ENCODE measurements at regions not wholly inside any gene's neighbourhood (a gene's known extent, or its start where the extent isn't known, plus 50 kb on each side); places are given as distances from the start of the nearest gene placed in this dataset.

DNA sequence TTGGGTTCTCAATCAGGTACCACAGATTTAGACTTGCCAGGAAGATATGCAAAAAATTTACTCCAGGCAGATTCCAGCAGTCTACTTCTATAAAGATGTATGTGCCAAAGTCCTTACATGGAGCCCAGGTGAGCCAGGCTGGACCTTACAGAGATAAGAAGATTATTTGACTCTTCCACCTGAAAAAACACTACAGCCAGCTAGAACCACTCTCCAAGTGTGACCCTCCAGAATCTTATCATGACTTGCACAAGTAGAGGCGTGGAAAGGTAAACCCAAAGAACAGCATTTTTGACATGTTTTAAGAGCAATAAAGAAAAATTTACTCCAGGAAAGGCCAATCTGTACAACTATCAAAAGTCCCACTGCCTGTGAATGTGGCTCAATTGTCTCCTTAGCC is 146.8 kb upstream of the DPT start:
- no peak for DNase-seq

DNA sequence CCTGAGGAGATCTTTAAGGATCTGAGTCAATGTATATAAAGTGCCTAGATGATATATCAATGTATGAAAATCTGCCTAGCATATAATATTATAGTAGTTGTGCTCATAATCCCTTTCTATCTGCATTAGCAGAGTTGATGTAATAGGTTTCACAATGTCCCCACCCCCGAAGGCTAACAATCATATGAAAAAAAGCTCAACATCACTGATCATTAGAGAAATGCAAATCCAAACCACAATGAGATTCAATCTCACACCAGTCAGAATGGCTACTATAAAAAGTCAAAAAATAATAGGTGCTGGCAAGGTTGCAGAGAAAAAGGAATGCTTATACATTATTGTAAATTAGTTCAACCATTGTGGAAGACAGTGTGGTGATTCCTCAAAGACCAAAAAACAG is 147.8 kb upstream of the DPT start:
- DNase-seq: no peak

DNA sequence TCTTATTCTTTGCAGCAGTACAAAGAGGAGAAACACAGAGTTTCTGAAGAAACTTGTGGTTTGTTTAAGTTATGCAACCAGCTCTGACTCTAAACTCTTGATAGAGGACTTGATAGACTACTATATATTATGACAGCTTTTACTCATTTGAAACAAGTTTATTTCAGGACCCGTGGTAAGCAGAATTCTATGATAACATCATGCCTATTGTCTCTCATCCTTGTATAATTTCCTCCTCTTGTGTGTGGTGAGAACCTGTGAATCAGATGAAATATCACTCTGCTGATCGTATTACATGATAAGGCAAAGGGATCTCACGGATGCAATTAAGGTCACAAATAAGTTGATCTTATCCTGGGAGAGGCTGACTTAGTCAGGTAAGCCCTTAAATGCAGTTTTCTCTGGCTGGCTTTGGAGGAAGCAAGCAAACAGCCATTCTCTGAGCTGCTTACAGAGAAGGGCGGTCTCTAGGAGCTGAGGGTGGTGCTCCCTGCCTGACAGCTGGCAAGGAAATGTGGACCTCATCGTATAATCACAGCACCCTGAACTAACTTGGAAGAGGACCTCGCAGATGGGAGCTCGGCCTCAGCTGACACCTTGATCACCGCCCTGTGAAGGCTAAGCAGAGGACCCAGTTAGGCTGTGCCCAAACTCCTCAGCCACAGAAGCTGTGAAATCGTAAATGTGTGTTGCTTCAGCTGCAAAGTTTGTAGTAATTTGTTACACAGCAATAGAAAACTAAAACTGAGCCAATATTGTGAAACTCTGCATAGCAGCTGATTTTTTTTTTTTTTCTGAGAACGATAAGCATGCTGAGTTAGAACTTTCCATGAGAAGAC is 151.1 kb upstream of the DPT start:
- DNase-seq: no peak

- DNase-seq: no peak
Measured at GRCh38 chr1:168881656-168882260, 152.8 kb upstream of the DPT start.

- DNase-seq: no peak
Measured at GRCh38 chr1:168887381-168887780, 158.4 kb upstream of the DPT start.

- DNase-seq: no peak
Measured at GRCh38 chr1:168888418-168888817, 159.4 kb upstream of the DPT start.

- no peak for DNase-seq
Measured at GRCh38 chr1:168892931-168893330, 163.9 kb upstream of the DPT start.

- DNase-seq: no peak
Measured at GRCh38 chr1:168893359-168893801, 164.4 kb upstream of the DPT start.

GRCh38 chr1:168894397-168894903 is 165.4 kb upstream of the DPT start:
- DNase-seq: no peak

DNA sequence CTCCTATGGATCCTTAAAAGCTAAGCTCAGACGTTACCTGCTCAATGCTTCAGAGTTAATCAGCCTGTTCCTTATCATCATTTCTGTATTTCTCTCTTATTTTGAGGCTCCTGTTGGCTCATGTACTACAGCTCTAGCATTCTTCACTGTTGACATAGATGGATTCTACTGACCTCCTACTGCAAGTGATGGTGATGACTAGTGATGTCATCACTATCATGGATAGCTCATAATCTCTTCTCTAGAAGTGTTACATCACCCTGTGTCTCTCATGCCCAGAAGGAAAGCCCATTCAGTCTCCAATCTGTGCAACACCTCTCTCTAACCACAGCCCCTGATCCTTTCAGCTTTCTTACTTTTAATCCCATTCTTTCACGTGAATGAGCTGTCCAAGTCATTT is 168.2 kb upstream of the DPT start:
- no peak for DNase-seq

DNA sequence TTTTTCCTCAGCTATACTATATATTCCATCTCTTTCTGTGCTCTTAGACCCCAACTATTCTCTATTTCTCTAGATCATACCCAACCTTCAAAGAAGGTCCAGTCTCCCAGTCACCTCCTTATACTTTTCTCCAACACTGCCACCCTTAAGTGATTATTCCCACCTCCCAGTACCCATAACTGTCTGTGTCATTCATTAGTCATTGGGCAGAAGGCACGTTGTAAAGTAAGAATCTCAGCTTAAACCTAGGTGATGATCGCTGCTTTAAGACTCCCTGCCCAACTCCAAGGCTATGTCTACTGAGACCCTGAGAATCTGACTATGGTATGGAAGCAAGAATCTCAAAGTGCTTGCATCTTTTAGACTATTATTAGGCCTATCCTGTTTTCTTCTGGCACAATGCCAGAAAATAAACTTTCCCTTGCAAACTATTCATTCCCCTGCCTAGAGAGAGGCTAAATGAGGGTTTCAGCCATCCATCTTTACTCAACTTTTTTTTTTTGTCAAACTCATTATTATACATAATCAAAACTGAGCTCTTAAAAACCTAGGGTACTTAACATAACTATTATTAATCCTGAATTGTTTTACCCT is 174.3 kb upstream of the DPT start:
- DNase-seq: no peak

DNA sequence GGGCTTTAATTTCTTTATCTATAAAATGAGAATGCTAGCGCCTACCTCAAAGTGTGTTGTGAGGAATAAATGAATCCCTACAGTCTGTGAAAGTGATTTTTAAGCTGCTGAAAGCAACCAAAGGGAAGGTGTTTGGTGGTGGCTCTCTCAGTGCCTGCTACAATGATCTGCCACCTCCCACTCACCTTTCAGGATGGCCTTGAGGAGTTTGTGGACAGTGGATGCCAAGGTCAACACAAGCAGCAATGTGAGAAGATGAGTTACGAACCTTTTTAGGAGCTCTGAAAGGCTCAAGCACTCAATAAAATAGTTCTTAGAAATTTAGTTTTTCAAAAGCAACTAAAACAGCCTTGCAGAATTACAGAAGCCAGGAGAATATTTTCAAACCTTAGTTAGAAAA is 176.6 kb upstream of the DPT start:
- DNase-seq: no peak

- DNase-seq: no peak
Measured at GRCh38 chr1:168906367-168906766, 177.4 kb upstream of the DPT start.

DNA sequence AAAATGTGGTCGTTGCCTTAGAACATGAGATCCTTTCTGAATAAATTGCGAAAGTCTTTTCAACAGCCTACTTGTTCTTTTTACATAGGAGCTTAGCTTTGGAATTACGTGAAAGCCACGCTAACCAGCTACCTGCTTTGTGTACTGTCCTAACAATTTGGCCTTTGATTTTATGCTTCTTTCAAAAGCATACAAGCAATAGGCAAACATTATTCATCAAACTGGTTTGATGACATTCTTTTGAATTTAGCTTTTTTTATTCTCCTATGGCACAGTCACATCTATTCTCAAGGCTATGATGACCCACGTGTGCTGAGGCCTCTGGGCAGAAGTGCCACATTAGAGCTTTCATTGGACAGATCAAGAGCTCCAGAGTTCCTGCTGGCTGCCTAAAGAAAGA is 178.0 kb upstream of the DPT start:
- DNase-seq: no peak

GRCh38 chr1:168907786-168908348 is 178.9 kb upstream of the DPT start:
- no peak for DNase-seq

DNA sequence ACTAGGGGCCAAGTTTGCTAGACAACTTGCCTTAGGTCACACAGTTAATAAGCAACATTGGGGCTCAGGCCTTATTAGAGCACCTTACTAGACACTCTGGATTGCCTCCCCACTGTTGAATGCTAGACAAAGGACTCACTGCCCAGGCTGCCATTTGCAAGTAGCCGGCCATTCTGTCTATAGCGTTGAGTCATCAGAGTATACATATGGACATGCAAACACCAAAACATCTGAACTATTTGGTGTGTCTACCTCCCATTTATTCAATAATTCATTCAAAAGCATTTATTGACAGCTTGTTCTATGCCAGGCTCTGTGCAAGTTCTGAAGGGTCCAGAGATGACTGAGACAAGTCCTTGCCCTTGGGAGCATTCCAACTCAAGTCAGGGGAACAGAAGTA is 181.4 kb upstream of the DPT start:
- no peak for DNase-seq

GRCh38 chr1:168911370-168911769 is 182.4 kb upstream of the DPT start:
- no peak for DNase-seq

DNA sequence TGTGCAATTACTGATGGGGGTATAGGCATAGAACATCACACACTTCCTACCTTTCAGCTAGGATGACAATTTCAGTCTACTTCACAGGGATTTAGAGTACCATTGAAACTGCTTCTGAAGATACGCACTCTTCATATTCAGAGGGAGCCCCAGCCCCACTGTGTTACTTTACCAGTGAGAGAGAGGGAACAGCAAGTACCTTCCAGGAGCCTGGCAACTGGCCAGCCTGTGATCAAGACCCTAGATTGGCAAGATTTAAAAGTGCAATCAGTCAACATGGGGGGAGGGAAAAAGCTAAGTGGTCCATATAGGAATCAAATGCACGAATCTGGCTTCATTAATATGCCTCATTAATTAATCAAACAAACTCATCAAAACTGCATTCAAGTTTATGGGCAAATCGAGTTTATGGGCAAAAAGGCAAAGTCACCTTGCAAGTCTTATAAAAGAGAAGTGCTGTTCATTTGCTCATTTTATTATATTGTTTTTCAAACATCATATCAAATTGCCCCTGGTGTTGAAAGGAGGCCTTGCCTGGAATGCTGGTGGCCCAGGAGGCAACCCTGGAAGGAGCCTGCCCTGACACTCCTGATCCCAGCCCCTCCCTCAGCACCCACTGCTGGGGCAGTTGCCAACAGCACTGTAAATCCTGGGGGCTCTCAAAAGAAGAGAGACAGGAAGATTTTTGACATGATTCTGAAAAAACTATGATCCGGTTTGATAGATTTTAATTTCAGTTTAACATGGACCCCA is 184.9 kb upstream of the DPT start:
- DNase-seq: no peak

DNA sequence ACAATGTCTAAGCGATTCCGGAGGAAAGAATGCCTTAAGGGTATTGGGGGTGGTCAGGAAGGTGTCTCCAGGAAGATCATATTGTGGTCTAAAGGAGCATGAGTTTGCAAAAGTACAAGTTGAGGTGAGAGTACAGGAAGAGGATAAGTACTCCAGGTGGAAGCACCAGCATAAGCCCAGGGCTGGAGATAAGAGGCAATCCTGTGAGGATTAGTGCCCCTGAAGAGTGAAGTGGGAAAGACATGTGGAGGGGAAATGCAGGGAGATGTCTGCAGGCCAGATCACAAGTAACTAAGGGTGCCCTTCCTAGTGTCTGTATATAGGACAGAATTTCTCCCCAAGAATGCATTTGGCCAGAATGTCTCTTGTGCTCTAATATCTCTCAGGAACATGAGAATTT is 188.3 kb upstream of the DPT start:
- DNase-seq: no peak

DNA sequence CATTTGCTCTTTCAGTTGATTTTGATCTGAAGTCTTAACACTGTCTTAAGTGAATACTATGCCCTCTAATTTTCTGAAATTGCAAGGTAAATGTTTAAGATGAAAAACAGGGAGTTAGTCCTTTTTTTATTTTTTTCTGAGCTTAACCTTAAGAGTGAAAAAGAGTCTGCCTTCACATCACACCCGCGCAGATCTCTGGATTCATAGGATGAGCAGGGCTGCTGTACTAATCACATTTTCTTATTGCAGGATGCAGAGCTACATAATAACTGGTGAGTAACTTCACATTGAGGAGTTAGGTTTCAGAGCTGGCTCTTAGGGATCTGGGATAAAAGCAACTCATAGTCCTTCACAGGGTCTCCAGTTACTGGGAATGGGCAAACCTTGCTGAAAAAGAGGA is 188.7 kb upstream of the ATP1B1 start:
- no peak for DNase-seq

- no peak for DNase-seq
Measured at GRCh38 chr1:168918860-168919741, 187.4 kb upstream of the ATP1B1 start.
